CD14-positive monocyte (primary cell): ENCODE measurements at regions not wholly inside any gene's neighbourhood (a gene's known extent, or its start where the extent isn't known, plus 50 kb on each side); places are given as distances from the start of the nearest gene placed in this dataset.

Source experiments
- DNase-seq, 3 donors: peaks; one replicate each; pipeline ENCODE4 v3.0.0-alpha.2; 2011 to 2022
- H2AFZ ChIP-seq: 2 replicates; pipeline ENCODE4 v1.6.0; 2012; ENCODE audit warnings: mild to moderate bottlenecking, low read depth, low read length, inconsistent platforms; ENCODE audit not compliant: insufficient read depth, poor library complexity, severe bottlenecking
- H3K27ac ChIP-seq, 2 donors: 1 replicate in 1 of 2; 2 replicates in 1 of 2; pipeline ENCODE4 v1.5.1; 2012 to 2013; ENCODE audit warnings: low read length in 2 of 2, control low read depth in 1 of 2, inconsistent platforms in 1 of 2, low read depth in 1 of 2, mild to moderate bottlenecking in 1 of 2
- H3K27me3 ChIP-seq, 2 donors: one replicate each; pipeline versions ENCODE4 v1.6.0 to v1.6.1; 2011 to 2013; ENCODE audit warnings: low read length in 2 of 2; ENCODE audit not compliant: control insufficient read depth in 2 of 2, insufficient read depth in 2 of 2
- H3K36me3 ChIP-seq, 2 donors: replicated peaks in 1 of 2; 1 replicate in 1 of 2; 2 replicates in 1 of 2; pipeline versions ENCODE4 v1.5.1 to v1.6.1; 2012 to 2013; ENCODE audit warnings: low read length in 2 of 2, control low read depth in 1 of 2, inconsistent platforms in 1 of 2, mild to moderate bottlenecking in 1 of 2; ENCODE audit not compliant: insufficient read depth in 2 of 2, control insufficient read depth in 1 of 2
- H3K4me1 ChIP-seq, 2 donors: 1 replicate in 1 of 2; 2 replicates in 1 of 2; pipeline versions ENCODE4 v1.5.1 to v1.6.1; 2012 to 2013; ENCODE audit warnings: low read length in 2 of 2, control low read depth in 1 of 2, inconsistent platforms in 1 of 2, mild to moderate bottlenecking in 1 of 2, moderate library complexity in 1 of 2; ENCODE audit not compliant: insufficient read depth in 2 of 2, control insufficient read depth in 1 of 2
- H3K4me2 ChIP-seq: replicated peaks from 2 replicates; pipeline ENCODE3; 2012; ENCODE audit warnings: low read length, moderate library complexity, mild to moderate bottlenecking; ENCODE audit not compliant: poor library complexity, severe bottlenecking; ENCODE audit errors: extremely low read depth
- H3K4me3 ChIP-seq, 3 experiments: fragments of 200-600 bp in 1 of 3; sonication (generic) in 1 of 3; replicated peaks in 1 of 3; 1 replicate in 2 of 3; 2 replicates in 1 of 3; pipeline ENCODE4 v1.5.1; 2011 to 2013; ENCODE audit warnings: low read length in 3 of 3, mild to moderate bottlenecking in 3 of 3, control low read depth in 2 of 3, low read depth in 2 of 3, inconsistent platforms in 1 of 3, moderate library complexity in 1 of 3
- H3K79me2 ChIP-seq: 2 replicates; pipeline ENCODE4 v1.6.0; 2012; ENCODE audit warnings: mild to moderate bottlenecking, control low read depth, inconsistent platforms, low read length, moderate library complexity; ENCODE audit not compliant: insufficient read depth
- H3K9ac ChIP-seq: 2 replicates; pipeline ENCODE4 v1.6.0; 2017; ENCODE audit warnings: low read length, mild to moderate bottlenecking; ENCODE audit not compliant: insufficient read depth, poor library complexity, severe bottlenecking
- H3K9me3 ChIP-seq, 2 donors: replicated peaks in 1 of 2; 1 replicate in 1 of 2; 2 replicates in 1 of 2; pipeline versions ENCODE4 v1.5.1 to v1.6.1; 2012 to 2013; ENCODE audit warnings: low read length in 2 of 2, control low read depth in 1 of 2; ENCODE audit not compliant: control insufficient read depth in 1 of 2, insufficient read depth in 1 of 2
- H4K20me1 ChIP-seq: 2 replicates; pipeline ENCODE4 v1.6.0; 2012; ENCODE audit warnings: mild to moderate bottlenecking, low read length, control low read depth, moderate library complexity; ENCODE audit not compliant: insufficient read depth
- H3K27ac Mint-ChIP-seq, 7 donors: one replicate each; pipeline ENCODE4 v1.8.0; 2020; ENCODE audit warnings: mild to moderate bottlenecking in 7 of 7, mixed read lengths in 7 of 7, moderate library complexity in 6 of 7, inconsistent platforms in 2 of 7
- H3K27me3 Mint-ChIP-seq, 3 donors: one replicate each; pipeline ENCODE4 v1.8.0; 2021 to 2022; ENCODE audit warnings: low read depth in 3 of 3, mild to moderate bottlenecking in 3 of 3, mixed read lengths in 3 of 3, moderate library complexity in 3 of 3, inconsistent platforms in 1 of 3
- H3K36me3 Mint-ChIP-seq, 2 donors: one replicate each; pipeline ENCODE4 v1.8.0; 2020; ENCODE audit warnings: mixed read lengths in 2 of 2, inconsistent platforms in 1 of 2, mild to moderate bottlenecking in 1 of 2
- H3K4me1 Mint-ChIP-seq: one replicate; pipeline ENCODE4 v1.8.0; 2020; ENCODE audit warnings: mild to moderate bottlenecking, mixed read lengths
- H3K4me3 Mint-ChIP-seq, 2 donors: one replicate each; pipeline ENCODE4 v1.8.0; 2020; ENCODE audit warnings: mild to moderate bottlenecking in 2 of 2, mixed read lengths in 2 of 2, moderate library complexity in 1 of 2
- H3K9me3 Mint-ChIP-seq, 7 donors: one replicate each; pipeline ENCODE4 v1.8.0; 2020 to 2022; ENCODE audit warnings: mixed read lengths in 7 of 7, mild to moderate bottlenecking in 6 of 7, moderate library complexity in 6 of 7, inconsistent platforms in 2 of 7
- CTCF ChIP-seq: fragments of 200-600 bp; IDR thresholded peaks from one replicate; pipeline ENCODE4 v1.8.0; 2022; ENCODE audit warnings: antibody characterized with exemption, mild to moderate bottlenecking
- WGBS: methylation state at CpG from one replicate; pipeline ENCODE4 v1.1.5; 2013; ENCODE audit warnings: missing lambda C conversion rate; ENCODE audit not compliant: insufficient coverage; 5-methylcytosine and 5-hydroxymethylcytosine counted together
- intact Hi-C, 2 donors: fragments of 100-400 bp; cut with micrococcal nuclease; formaldehyde crosslinking; loops; one replicate each; pipeline versions ENCODE4 v1.15.0 to v1.15.1; 2023

GRCh38 chr4:166415749-166416148 lies 542.7 kb downstream of the TLL1 start:
- Histone ChIP-seq H3K27ac (no peak overlapping the region), H3K4me3 (no peak overlapping the region), H3K36me3 (no peaks in the 10 kb centered on the region), H4K20me1 (no peaks in the 10 kb centered on the region), H3K9ac (no peak overlapping the region), H3K27me3 (no peaks in the 10 kb centered on the region), H2AFZ (no peak overlapping the region), H3K79me2 (no peaks in the 10 kb centered on the region), H3K4me1 (no peaks in the 10 kb centered on the region), H3K9me3 (peaks cover 11 to 17% of the 10 kb centered on the region in 2 donors), H3K4me2 (no peak overlapping the region)
- no peak overlapping the region for H3K27ac Mint-ChIP-seq
- peaks cover 0 to 17% (median 6%) of the 10 kb centered on the region in 7 donors for H3K9me3 Mint-ChIP-seq
- no peak overlapping the region for H3K4me3 Mint-ChIP-seq
- 92% methylated on average over 4 of the region's 4 CpGs for WGBS
- TF ChIP-seq CTCF, result no peak
- intact Hi-C loops, result no loop called here
- H3K36me3 Mint-ChIP-seq, result no peaks in the 10 kb centered on the region
- no peaks in the 10 kb centered on the region for H3K27me3 Mint-ChIP-seq
- DNase-seq, result no peak
- no peaks in the 10 kb centered on the region for H3K4me1 Mint-ChIP-seq

GRCh38 chr4:166421556-166422156 lies 548.6 kb downstream of the TLL1 start:
- no peak overlapping the region for H3K27ac ChIP-seq
- H3K9me3 ChIP-seq, result peaks cover 14 to 22% of the 10 kb centered on the region in 2 donors
- H3K4me2 ChIP-seq, result no peak overlapping the region
- no peaks in the 10 kb centered on the region for H3K4me1 ChIP-seq
- TF ChIP-seq CTCF, result no peak
- H3K4me3 ChIP-seq, result no peak overlapping the region
- no peak overlapping the region for H2AFZ ChIP-seq
- Mint-ChIP-seq H3K27ac (no peak overlapping the region), H3K27me3 (peaks cover 0 to 2% (median 0%) of the 10 kb centered on the region in 3 donors), H3K4me3 (no peak overlapping the region), H3K4me1 (no peaks in the 10 kb centered on the region), H3K9me3 (peaks cover 2 to 16% (median 8%) of the 10 kb centered on the region in 7 donors), H3K36me3 (no peaks in the 10 kb centered on the region)
- DNase-seq, result no peak
- no peaks in the 10 kb centered on the region for H3K36me3 ChIP-seq
- 94% methylated on average over 2 of the region's 2 CpGs for WGBS
- no peak overlapping the region for H3K9ac ChIP-seq
- intact Hi-C loops, result no loop called here
- no peaks in the 10 kb centered on the region for H3K27me3 ChIP-seq
- no peaks in the 10 kb centered on the region for H4K20me1 ChIP-seq
- H3K79me2 ChIP-seq, result no peaks in the 10 kb centered on the region
